GM21367 (cell line): ENCODE measurements at regions not wholly inside any gene's neighbourhood (a gene's known extent, or its start where the extent isn't known, plus 50 kb on each side); places are given as distances from the start of the nearest gene placed in this dataset.
"Not testable (repeated sequence)": the region's sequence is repeated elsewhere in the genome, so short reads cannot be mapped to it uniquely, and the experiment has no call there.

Source experiments
- ATAC-seq: cut with Tn5 transposase; IDR thresholded peaks from one replicate; pipeline ENCODE4 v1.9.1; 2021; ENCODE audit not compliant: unreplicated experiment

DNA sequence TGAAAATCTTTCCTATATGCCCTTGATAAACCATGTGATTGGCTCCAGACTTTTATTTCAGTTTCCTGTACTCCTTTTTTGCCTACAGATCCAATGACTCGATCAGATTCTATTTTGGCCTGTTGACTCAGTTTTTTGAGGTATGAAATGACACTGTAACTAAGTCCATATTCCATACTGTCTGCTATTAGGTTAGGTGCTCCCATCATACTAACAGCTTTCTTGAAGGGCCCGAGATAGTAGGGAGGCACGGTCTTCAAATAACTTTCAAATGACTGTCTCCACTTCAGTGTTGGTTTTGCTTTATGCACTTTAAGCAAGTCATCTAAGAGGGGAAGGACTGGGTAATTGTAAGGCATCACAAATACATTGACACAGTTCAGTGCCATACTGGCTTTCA, 295.4 kb upstream of the DAB2 start:
- no peak for ATAC-seq

DNA sequence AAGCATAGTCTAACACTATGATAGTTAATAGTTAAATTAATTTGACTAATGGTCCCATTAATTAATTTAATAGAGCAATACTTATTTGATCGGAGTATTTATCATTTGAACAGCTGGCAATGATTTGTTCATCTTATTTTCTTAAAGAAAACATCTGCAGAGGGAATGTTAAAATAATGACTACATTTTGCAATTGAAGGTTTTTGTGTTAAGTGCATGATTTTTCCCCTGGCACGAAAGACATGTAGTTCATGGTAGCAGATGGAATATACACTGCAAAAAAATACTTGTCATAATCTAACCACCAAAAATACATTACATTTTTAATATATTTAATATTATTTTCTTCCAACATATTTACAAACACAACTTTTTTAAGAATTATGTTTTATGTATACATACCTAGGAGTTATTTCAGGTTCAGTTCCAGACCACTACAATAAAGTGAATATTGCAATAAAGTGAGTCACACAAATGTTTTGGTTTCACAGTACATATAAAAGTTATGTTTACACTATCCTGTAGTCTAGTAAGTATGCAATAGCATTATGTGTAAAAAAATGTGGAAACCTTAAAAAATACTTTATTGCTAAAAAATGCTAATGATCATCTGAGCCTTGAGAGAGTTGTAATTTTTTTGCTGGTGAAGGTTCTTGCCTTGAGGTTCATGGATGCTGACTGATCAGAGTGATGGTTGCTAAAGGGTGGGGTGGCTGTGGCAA, 292.6 kb upstream of the DAB2 start:
- ATAC-seq = no peak

DNA sequence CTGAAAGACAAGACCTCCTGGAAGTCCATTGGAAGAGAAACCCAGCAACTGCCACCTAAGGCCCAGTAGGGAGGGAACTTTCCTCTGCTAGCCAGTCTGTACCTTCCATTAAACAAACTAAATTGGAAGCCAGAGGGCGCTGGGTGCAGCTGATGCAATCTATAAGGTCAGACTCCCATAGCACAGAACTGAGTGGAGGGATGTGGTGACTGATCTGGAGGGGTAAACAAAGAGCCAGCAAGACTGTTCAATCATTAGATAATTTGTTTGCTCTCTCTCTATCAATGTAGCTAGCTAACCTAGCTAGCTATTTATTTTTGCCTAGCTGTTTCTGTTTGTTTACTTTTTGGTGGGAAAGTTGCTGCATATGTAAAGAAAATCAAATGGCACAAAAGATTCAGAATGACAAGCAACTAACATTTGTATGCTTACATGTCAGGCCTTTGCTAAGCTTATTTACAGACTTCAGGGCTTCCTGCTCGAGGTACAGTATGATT, 291.8 kb upstream of the DAB2 start:
- no peak for ATAC-seq

DNA sequence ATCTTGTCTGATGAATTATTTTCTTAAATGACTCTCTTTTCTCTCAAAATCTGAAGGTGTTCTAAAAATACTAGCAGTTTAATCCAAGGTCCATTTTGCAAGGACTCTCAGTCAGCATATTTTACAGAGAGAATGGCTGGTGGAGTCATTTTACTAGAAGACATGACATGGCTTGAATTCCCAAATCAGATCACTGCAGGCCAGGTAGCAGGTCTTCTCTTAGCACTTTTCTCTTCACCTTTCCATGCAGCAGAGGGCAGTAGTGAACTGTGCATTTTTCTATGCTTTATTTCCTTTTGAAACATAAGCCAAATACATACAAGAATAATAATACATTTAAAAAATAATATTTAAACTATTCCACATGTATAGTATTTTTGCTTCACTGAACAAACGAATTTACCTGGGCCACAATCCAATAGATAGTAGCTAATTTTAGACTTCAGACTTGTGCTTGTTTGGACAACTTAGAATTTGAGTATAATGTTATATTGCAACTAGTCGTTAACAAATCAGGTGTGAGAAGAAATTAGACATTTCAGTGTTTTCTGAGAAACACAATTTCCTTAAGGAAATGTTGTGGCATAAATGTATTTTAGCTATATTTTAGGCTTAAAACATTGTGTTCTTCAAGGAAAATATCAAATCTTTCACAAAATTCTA, 289.4 kb upstream of the DAB2 start:
- no peak for ATAC-seq

DNA sequence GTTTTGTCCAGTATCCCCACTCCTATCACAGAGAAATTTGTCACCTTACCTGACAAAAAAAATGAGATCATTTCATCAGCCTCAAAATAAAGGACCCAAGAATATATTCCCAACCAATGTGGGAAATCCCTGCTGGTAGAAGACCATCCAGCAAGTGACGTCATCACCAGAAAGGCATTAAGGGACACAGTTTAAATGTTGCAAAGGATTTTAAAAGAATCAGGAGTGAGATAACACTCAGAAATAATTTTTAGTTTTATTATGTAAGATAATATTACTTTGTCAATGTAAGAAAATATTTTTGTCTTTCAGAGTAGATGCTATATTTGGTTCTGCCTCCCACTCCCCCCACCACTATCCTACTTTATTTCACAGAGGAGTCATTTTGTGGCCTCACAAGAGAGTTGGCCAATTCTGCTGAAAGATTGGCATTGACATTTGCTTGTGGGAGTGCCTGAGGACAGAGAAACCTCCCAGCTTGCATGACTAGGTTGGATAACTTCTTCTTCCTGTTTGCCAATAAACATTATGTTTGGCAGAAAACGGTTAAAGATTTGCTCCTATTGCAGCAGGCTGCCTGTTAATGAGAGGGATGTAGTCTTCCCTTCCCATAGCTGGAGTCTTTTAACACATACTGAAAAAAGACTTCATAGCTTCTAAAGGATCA, 288.6 kb upstream of the DAB2 start:
- no peak for ATAC-seq

DNA sequence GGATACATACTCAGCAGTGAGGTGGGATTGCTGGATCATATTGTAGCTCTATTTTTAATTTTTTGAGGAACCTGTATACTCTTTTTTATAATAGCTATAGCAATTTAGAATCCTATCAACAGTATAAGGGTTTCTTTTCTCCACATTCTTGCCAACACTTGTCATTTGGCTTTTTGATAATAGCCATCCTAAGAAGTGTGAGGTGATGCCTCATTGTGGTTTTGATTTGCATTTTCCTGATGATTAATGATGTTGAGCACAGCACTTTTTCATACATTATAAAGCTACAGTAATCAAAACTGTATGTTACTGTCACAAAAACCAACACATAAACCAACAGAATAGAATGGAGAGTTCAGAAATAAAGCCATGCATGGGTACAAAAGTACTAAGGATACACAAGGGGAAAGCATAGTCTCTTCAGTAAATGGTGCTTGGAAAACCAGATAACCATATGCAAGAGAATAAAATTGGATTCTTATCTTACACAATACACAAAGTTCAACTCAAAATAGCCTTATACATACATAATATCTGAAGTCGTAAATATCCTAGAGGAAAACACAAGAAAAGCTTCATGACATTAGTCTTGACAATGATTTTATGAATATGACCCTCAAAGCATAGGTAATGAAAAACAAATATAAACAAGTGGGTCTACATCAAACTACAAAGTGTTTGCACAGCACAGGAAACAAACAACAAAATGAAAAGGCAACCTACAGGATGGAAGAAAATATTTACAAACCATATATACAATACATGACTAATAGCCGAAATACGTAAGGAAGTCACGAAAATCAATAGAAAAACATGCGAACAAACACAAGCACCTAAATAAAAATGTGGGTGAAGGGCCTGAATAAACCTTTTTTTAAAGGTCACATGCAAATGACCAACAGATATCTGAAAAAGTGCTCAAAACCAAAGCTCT, 287.8 kb upstream of the DAB2 start:
- ATAC-seq = no peak

DNA sequence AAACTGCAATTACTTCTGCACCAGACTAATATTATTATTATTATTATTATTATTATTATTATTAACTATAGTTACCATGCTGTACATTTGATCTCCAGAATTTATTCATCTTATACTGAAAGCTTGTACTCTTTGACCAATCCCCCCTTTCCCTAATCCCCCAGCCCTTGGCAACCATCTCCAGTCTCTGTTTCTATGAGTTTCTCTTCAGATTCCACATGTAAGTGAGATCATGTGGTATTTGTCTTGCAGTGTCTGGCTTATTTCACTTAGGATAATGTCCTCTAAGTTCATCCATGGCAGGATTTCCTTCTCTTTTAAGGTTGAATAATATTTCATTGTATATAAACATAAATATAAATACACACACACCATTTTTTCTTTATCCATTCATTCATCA, 287.0 kb upstream of the DAB2 start:
- no peak for ATAC-seq

DNA sequence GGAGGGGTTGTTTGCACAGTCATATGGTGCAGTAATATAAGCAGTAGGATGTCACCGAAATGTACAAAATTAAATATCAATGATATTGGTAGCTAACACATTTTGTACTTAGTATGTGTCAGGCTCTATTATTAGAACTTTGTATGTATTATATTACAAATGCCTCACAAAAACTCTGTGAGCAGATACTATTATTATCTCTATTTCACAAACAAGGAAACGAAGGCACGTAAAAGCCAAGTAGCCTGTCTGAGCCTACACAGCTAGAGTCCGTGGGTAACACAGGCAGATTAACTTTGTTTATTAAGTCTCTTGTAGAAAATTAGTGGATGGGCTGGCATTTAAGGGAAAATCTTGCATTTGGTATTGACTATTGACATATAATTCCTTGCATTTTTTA, 284.3 kb upstream of the DAB2 start:
- ATAC-seq = no peak

DNA sequence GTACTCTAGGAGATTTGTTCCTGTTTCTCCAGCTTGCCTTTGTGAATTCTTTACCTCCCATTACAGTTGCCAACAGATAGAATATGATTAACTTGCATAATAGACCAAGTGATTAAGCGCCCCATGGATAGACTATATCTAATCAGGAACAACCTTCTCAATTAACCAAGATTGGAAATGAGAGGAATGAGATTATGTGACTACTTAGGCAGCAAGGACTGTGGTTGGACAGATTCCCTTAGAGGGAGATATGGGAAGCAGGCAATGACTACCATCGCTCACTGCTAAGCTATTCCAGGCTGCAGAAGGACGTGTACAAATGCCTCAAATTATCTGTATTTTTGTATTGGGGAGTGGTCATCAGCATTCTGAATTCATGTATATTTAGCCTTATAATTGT, 278.1 kb upstream of the DAB2 start:
- ATAC-seq = no peak

DNA sequence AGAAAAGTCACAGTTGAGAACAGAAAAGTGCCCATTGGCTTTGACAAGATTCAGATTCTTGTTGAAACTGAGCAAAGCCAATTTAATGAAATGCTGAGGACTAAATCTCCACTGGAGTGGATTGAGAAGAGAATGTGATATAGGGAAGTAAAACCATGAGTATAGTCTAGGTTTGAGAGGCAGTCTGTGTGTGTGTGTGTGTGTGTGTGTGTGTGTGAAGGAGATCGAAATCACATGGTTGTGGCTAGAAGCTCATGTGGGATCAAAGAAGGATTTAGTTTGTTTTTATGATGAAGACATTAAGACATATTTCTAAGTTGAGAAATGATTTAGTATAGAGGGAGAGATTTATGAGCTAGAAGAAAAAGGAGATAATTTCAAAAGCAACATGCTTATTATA, 275.7 kb upstream of the DAB2 start:
- no peak for ATAC-seq

DNA sequence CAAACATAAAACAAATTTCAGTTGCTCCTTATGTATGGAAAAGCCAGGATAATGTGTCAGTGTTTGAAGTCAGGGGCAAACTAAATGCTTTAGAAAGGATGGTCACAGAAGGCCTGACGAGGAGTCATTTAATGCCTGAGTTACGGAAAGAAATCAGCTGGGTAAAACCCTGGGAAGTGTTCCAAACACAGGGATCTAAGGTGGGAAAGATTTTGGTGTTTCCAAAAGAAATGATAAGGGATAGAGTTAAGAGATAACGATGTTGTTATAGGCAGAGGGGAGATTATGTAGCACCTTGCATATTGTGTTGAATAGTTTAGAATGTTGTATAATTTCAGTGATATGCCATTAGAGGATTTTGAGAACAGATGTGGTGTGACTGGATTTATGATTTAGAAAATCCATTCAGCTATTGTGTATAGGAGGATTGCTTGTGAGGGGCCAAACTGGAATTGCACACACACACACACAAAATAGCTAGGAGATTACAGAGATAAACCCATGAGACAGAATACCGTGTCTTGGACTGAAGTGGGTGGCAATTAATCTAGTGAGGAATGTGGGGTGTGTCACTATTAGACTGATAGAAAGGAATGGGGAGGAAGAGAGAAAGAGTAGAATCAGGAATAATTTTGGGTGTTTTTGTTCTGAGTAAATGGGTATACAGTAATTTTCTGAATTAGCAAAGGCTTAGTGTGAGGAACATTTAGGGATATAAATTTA, 274.2 kb upstream of the DAB2 start:
- ATAC-seq = no peak

DNA sequence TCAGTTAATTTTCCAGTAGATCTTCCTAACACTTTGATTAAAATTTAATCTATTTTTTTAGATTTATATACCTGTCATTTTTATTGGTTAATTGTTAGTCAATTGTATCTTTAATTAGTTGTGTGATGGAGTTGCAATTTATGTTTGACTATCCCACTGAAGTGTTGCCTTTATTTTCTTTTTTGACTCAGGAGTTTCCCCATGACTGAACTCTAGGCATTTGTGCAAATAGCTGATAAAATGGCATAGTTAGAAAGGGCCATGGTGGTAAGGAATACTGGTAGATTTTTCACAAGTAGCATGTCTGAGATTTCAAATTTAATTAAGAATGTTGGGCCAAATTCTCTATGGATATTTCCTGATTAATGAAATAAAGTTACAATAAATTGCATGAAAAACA, 273.1 kb upstream of the DAB2 start:
- no peak for ATAC-seq

DNA sequence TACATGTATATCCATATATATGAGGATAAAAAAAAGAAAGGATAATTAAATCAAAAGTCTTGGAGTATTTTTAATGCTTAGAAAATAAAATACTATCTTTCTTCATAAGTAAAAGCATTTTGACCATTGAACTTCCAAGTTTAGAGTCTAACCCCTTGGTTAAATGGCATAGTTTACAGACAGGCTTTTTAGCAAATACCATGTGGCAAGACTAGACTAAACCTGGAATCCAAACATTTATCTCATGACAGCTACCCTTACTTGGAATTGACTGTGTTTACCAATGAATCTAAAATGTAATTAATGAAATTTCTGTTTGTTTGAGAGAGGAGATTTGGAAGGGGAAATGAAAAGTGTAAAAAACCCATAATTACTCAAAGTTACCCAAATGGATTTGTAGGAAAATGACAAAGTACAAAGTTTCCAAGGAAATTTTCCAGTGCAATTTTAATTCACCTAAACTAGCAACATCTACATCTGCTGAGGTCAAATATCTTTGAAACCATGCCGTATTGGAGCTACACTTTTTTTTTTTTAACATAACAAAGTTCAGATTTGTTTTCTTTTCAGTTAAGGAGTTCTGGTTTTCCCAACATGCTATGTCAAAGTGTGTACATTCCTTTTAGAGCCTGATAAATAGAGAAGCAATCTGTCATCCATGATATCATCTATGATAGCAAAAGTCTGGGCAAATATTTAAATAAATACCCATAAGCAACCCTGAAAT, 272.1 kb upstream of the DAB2 start:
- ATAC-seq = no peak

DNA sequence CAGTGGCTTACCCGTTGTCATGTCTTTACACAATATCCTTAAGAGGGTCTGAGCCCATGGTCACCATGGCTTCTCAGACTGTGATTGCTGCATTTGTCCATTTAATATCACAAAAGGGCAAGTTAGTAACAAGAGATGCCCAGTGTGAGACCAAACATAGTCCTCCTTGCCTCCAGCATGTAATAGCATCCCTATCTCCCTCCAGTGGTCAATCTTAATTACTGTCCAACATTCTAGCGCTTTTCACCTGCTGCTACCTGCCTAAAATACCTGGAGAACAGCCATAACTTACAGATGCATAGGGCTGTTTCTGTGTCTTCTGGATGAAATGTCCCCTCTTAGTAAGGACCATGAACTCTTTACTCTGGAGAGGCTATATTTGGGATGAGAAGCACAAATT, 267.2 kb upstream of the DAB2 start:
- no peak for ATAC-seq

DNA sequence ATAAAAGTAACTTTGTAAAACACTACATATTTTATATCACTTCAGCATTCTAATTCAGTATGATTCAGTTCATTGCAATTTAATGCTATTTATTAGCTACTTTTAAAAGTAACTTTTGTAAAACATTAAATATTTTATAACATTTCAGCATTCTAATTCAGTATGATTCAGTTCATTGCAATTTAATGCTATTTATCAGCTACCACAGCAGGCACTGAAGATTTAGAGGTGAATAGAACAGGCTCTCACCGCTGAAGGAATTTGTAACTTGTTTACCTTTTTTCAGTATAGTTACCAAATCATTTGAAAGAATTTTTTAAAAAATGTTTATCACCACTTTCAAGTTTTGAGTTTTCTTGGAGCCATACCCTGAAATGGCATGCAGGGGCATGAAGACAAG, 266.4 kb upstream of the DAB2 start:
- no peak for ATAC-seq

DNA sequence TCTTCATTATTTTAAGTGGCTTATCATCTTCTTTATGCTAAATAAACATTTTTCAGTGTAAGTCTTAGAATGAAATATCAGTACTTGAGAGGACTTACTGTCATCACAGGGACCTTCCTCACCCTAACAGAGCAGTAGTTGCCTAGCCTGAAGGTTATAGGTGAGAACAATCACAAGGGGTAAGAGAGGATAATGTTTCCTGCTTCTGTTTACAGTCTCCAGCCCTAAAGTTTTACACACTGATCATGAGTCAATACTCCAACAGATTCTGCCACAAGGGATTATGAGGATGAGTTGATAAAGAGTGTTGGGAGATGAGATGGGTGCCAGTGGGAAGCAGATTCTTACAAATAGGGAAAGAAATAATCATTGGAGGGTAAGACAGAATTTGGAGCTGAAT, 265.1 kb upstream of the DAB2 start:
- no peak for ATAC-seq

DNA sequence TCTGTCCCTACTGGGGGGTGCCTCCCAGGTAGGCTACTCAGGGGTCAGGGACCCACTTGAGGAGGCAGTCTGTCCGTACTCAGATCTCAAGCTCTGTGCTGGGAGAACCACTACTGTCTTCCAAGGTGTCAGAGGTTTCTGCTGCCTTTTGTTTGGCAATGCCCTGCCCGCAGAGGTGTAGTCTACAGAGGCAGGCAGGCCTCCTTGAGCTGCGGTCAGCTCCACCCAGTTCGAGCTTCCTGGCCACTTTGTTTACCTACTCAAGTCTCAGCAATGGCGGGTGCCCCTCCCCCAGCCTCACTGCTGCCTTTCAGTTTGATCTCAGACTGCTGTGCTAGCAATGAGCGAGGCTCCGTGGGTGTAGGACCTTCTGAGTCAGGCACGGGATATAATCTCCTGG, 263.1 kb upstream of the DAB2 start:
- not testable (repeated sequence) for ATAC-seq

DNA sequence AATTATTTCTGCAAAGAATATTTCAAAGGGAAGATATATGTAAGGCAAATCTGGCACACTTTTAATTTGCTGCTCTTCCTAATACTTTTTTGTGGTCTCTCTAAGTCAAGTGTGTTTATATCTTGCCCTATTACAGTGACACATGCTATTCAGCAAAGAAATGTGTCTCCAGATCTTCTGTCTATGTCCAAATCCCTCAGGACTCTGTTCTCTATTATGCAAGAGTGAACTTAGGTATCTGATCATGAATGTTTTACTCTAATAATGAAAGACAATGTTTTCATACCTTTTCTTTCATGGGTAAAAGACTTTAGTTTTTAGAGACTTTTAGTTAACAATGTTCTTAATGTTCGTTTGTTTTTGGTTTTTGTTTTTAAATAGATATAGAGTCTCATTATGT, 255.4 kb upstream of the DAB2 start:
- no peak for ATAC-seq

DNA sequence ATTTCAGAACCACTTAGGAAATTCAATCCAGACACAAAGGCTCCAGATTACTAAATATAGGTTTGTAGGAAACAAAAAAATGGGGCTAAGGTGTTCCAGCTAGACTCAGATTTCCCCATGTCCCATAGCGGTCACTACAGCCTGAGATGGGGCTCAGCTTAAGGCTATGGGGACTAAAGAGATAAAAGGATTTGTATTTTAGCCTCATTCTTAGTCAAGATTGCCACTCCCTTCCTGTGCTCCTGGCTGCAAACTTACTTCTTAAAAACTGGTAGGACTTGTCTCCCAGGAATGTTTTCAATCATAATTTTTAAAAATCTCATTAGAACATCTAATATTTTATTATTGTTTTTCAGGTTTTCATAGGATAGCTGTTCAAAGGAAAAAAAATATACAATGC, 253.8 kb upstream of the DAB2 start:
- ATAC-seq = no peak

DNA sequence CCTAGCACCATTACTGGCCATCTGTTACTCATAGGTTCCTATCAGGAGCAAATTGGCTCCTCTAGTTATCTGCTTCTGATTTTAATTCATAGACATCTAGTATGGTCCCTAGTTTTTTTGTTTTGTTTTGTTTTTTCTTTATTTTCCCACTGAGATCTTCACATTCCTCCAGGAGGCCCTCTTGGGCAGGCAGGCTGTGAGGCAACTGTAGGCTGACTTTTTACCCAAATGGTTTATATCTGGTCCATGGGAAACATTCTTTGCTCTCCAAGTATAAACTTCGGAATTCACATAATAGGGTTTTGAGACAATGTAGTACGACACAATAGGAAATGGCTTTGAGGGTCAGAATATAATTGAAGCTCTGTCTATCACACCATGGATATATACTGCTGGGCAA, 250.9 kb upstream of the DAB2 start:
- ATAC-seq = no peak
